Mesothelial cell of epicardium (in vitro differentiated cells): ENCODE measurements at regions not wholly inside any gene's neighbourhood (a gene's known extent, or its start where the extent isn't known, plus 50 kb on each side); places are given as distances from the start of the nearest gene placed in this dataset.

ENCODE experiments used
- DNase-seq, 2 experiments: peaks; one replicate each; pipeline ENCODE4 v3.0.0; 2021; ENCODE audit warnings: low spot score in 2 of 2; ENCODE audit not compliant: unreplicated experiment in 2 of 2
- H3K27ac Mint-ChIP-seq: 2 replicates; pipeline ENCODE4 v1.8.0; 2021; ENCODE audit warnings: mixed read lengths
- H3K27me3 Mint-ChIP-seq: 2 replicates; pipeline ENCODE4 v1.8.0; 2021; ENCODE audit warnings: low read depth, mixed read lengths
- H3K36me3 Mint-ChIP-seq: 2 replicates; pipeline ENCODE4 v1.8.0; 2021; ENCODE audit warnings: mixed read lengths
- H3K4me1 Mint-ChIP-seq: 2 replicates; pipeline ENCODE4 v1.8.0; 2021; ENCODE audit warnings: mixed read lengths
- H3K4me3 Mint-ChIP-seq: 2 replicates; pipeline ENCODE4 v1.8.0; 2021; ENCODE audit warnings: mild to moderate bottlenecking, moderate library complexity, mixed read lengths
- H3K9me3 Mint-ChIP-seq: 2 replicates; pipeline ENCODE4 v1.8.0; 2021; ENCODE audit warnings: mixed read lengths
- CTCF ChIP-seq: fragments of 200-600 bp; sonication (generic); IDR thresholded peaks from one replicate; pipeline ENCODE4 v1.5.0; 2021; ENCODE audit warnings: antibody characterized with exemption; ENCODE audit not compliant: unreplicated experiment

GRCh38 chr3:176919836-176920765, 277.2 kb downstream of the TBL1XR1 start:
- Mint-ChIP-seq H3K9me3 (no peaks in the 10 kb centered on the region), H3K36me3 (peaks cover 3% of the 10 kb centered on the region), H3K4me1 (peaks cover 58% of the 10 kb centered on the region), H3K27me3 (no peaks in the 10 kb centered on the region), H3K27ac (peak overlapping the region; percentile 31), H3K4me3 (no peak overlapping the region)
- no peak for DNase-seq
- TF ChIP-seq CTCF, result no peak

GRCh38 chr3:176916777-176917176, 280.5 kb downstream of the TBL1XR1 start:
- peaks cover 65% of the 10 kb centered on the region for H3K4me1 Mint-ChIP-seq
- H3K9me3 Mint-ChIP-seq, result no peaks in the 10 kb centered on the region
- peaks cover 5% of the 10 kb centered on the region for H3K36me3 Mint-ChIP-seq
- no peak overlapping the region for H3K4me3 Mint-ChIP-seq
- no peak for DNase-seq
- no peaks in the 10 kb centered on the region for H3K27me3 Mint-ChIP-seq
- no peak for TF ChIP-seq CTCF
- H3K27ac Mint-ChIP-seq, result peak overlapping the region; percentile 86

GRCh38 chr3:176914764-176915163, 282.5 kb downstream of the TBL1XR1 start:
- DNase-seq, result no peak
- Mint-ChIP-seq H3K4me3 (no peak overlapping the region), H3K9me3 (peaks cover 3% of the 10 kb centered on the region), H3K36me3 (peaks cover 5% of the 10 kb centered on the region), H3K27ac (peak overlapping the region; percentile 74), H3K4me1 (peaks cover 50% of the 10 kb centered on the region), H3K27me3 (no peaks in the 10 kb centered on the region)
- no peak for TF ChIP-seq CTCF

- no peaks in the 10 kb centered on the region for H3K27me3 Mint-ChIP-seq
- H3K36me3 Mint-ChIP-seq, result peaks cover 5% of the 10 kb centered on the region
- peaks cover 3% of the 10 kb centered on the region for H3K9me3 Mint-ChIP-seq
- peaks cover 28% of the 10 kb centered on the region for H3K4me1 Mint-ChIP-seq
- no peak overlapping the region for H3K27ac Mint-ChIP-seq
- DNase-seq, result no peak
- no peak overlapping the region for H3K4me3 Mint-ChIP-seq
- TF ChIP-seq CTCF, result no peak
Measured at GRCh38 chr3:176911579-176911978, 285.7 kb downstream of the TBL1XR1 start.

GRCh38 chr3:176909044-176909443, 288.2 kb downstream of the TBL1XR1 start:
- H3K27me3 Mint-ChIP-seq, result no peaks in the 10 kb centered on the region

More at GRCh38 chr3:176909044-176909443, 288.2 kb downstream of the TBL1XR1 start:
- H3K9me3 Mint-ChIP-seq, result peaks cover 3% of the 10 kb centered on the region
- H3K4me1 Mint-ChIP-seq, result peaks cover 39% of the 10 kb centered on the region
- H3K4me3 Mint-ChIP-seq, result no peak overlapping the region
- TF ChIP-seq CTCF, result no peak
- no peak overlapping the region for H3K27ac Mint-ChIP-seq
- no peak for DNase-seq
- no peaks in the 10 kb centered on the region for H3K36me3 Mint-ChIP-seq
